ACC112 (cell line): ENCODE measurements at regions not wholly inside any gene's neighbourhood (a gene's known extent, or its start where the extent isn't known, plus 50 kb on each side); places are given as distances from the start of the nearest gene placed in this dataset.
A peak's percentile ranks its signal among the peaks of the same experiment; 100 is the strongest.

Experiments used
- H2AFZ ChIP-seq: fragments of 200-600 bp; sonication (generic); one replicate; pipeline ENCODE4 v1.6.0; 2017; ENCODE audit warnings: antibody characterized with exemption, low read length; ENCODE audit not compliant: unreplicated experiment
- H3K27ac ChIP-seq: fragments of 200-600 bp; sonication (generic); 2 replicates; pipeline ENCODE4 v1.5.1; 2014; ENCODE audit warnings: low read depth, mild to moderate bottlenecking, antibody characterized with exemption, low read length, moderate library complexity
- H3K27me3 ChIP-seq: fragments of 200-600 bp; sonication (generic); 2 replicates; pipeline ENCODE4 v1.6.1; 2014; ENCODE audit warnings: mild to moderate bottlenecking, antibody characterized with exemption, low read length, moderate library complexity, mixed read lengths; ENCODE audit not compliant: insufficient read depth
- H3K36me3 ChIP-seq: fragments of 200-600 bp; sonication (generic); 2 replicates; pipeline ENCODE4 v1.6.1; 2016; ENCODE audit warnings: mild to moderate bottlenecking, antibody characterized with exemption, low read length, moderate library complexity, mixed read lengths; ENCODE audit not compliant: insufficient read depth
- H3K4me1 ChIP-seq: fragments of 200-600 bp; sonication (generic); one replicate; pipeline ENCODE4 v1.6.1; 2016; ENCODE audit warnings: low read length, mixed read lengths; ENCODE audit not compliant: insufficient read depth, unreplicated experiment, control insufficient read depth
- H3K4me3 ChIP-seq: fragments of 200-600 bp; sonication (generic); 2 replicates; pipeline ENCODE4 v1.5.1; 2014; ENCODE audit warnings: mild to moderate bottlenecking, low read depth, low read length
- H3K79me2 ChIP-seq: fragments of 200-600 bp; sonication (generic); one replicate; pipeline ENCODE4 v1.6.0; 2016; ENCODE audit warnings: low read length; ENCODE audit not compliant: control insufficient read depth, unreplicated experiment, insufficient read depth

- Histone ChIP-seq H2AFZ (peak overlapping the region; percentile 52), H3K27me3 (no peaks in the 10 kb centered on the region), H3K36me3 (no peaks in the 10 kb centered on the region), H3K4me1 (peaks cover 53% of the 10 kb centered on the region), H3K79me2 (no peaks in the 10 kb centered on the region), H3K4me3 (no peak overlapping the region; the same call in 1 of the 2 replicates), H3K27ac (peak overlapping the region; percentile 33; the same call in 1 of the 2 replicates)
Observed at GRCh38 chr14:54207075-54207474, 189.7 kb upstream of the CDKN3 start.

- peak overlapping the region; percentile 33; the same call in 1 of the 2 replicates for H3K27ac ChIP-seq
- no peaks in the 10 kb centered on the region for H3K27me3 ChIP-seq
- H2AFZ ChIP-seq = no peak overlapping the region
- H3K4me1 ChIP-seq = peaks cover 59% of the 10 kb centered on the region
- H3K79me2 ChIP-seq = no peaks in the 10 kb centered on the region
- no peaks in the 10 kb centered on the region for H3K36me3 ChIP-seq
- no peak overlapping the region; the same call in 1 of the 2 replicates for H3K4me3 ChIP-seq
Observed at GRCh38 chr14:54207476-54208462, 189.0 kb upstream of the CDKN3 start.

GRCh38 chr14:54208751-54209150, 188.1 kb upstream of the CDKN3 start:
- H3K4me1 ChIP-seq = peaks cover 59% of the 10 kb centered on the region
- no peaks in the 10 kb centered on the region for H3K79me2 ChIP-seq
- no peak overlapping the region for H3K27ac ChIP-seq
- no peak overlapping the region for H3K4me3 ChIP-seq
- H3K27me3 ChIP-seq = no peaks in the 10 kb centered on the region
- H2AFZ ChIP-seq = no peak overlapping the region
- H3K36me3 ChIP-seq = no peaks in the 10 kb centered on the region

GRCh38 chr14:54209511-54210250, 187.1 kb upstream of the CDKN3 start:
- Histone ChIP-seq H3K4me3 (peak overlapping the region; percentile 41; the same call in 1 of the 2 replicates), H3K79me2 (no peaks in the 10 kb centered on the region), H3K36me3 (no peaks in the 10 kb centered on the region), H3K27ac (peak overlapping the region; percentile 95), H3K4me1 (peaks cover 59% of the 10 kb centered on the region), H2AFZ (peak overlapping the region; percentile 74), H3K27me3 (no peaks in the 10 kb centered on the region)

GRCh38 chr14:54211551-54212308, 185.1 kb upstream of the CDKN3 start:
- peak overlapping the region; percentile 95 for H3K27ac ChIP-seq

DNA sequence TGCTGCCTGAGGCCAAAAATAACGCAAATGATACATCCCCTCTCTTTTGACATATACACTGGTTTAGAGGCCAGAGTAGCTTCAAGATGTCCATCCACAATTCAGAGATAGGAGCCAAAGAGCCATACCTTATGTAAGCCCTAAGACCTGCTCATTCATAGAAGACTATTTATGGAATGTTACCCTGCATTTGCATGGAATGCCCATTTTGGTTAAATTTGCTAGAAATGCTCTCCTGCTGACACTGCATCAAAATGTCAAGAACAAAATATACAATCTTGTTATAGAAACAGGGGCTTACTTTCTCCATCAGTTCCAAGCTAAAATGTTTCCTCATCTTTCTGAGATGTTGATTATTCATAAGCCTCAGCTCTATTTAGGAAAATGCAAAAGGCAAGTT, 183.3 kb upstream of the CDKN3 start:
- no peaks in the 10 kb centered on the region for H3K36me3 ChIP-seq
- H3K27ac ChIP-seq = no peak overlapping the region
- H2AFZ ChIP-seq = no peak overlapping the region
- no peaks in the 10 kb centered on the region for H3K79me2 ChIP-seq
- no peak overlapping the region for H3K4me3 ChIP-seq
- no peaks in the 10 kb centered on the region for H3K27me3 ChIP-seq
- H3K4me1 ChIP-seq = peaks cover 36% of the 10 kb centered on the region

More at GRCh38 chr14:54211551-54212308, 185.1 kb upstream of the CDKN3 start:
- peak overlapping the region; percentile 25 for H2AFZ ChIP-seq
- peak overlapping the region; percentile 46 for H3K4me3 ChIP-seq
- no peaks in the 10 kb centered on the region for H3K27me3 ChIP-seq
- no peaks in the 10 kb centered on the region for H3K79me2 ChIP-seq
- H3K36me3 ChIP-seq = no peaks in the 10 kb centered on the region
- peaks cover 53% of the 10 kb centered on the region for H3K4me1 ChIP-seq

- Histone ChIP-seq H3K36me3 (no peaks in the 10 kb centered on the region), H3K4me3 (no peak overlapping the region), H3K27ac (no peak overlapping the region), H2AFZ (no peak overlapping the region), H3K27me3 (peaks cover 7% of the 10 kb centered on the region; the same call in 1 of the 2 replicates), H3K79me2 (no peaks in the 10 kb centered on the region), H3K4me1 (peaks cover 12% of the 10 kb centered on the region)
Observed at GRCh38 chr14:54216827-54217226, 180.0 kb upstream of the CDKN3 start.

DNA sequence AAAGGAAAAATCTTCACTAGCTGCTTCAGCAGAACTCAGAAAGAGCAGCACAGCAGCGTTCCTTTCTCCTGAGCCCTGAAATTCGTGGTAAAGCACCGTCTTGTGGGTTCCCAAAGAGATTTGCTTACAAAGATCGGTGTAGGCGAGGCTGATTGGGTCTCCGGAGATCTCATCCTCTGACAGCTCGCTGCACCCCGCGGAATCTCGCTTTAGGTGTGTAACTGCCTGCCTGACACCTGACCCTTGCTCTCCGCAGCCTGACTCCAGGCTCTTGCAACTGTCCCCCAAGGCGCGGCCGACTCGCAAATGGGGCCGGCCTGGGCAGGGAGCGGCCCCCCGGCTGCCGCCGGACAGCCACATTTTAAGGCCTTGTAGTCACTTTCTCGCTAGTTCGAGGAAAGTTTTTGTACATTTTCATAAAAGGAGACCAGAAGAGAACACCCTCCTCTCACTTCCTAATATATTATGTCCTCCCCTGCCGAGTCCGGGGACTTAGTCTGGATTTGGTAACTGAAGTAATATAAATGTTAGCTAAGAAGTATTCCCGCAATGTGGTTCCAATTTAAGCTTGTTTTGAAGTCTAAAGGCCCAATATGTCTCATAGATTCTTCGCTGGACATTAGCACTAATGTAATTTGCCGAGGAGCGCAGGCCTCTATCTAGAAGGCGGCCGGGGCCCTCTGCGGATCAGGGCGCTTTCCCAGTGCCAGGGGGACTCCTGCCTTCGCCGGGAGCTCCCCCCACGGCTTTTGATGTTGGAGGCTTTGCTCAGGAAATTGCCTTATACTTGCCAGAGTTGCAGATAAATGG, 177.3 kb upstream of the CDKN3 start:
- peak overlapping the region; percentile 68 for H2AFZ ChIP-seq
- peak overlapping the region; percentile 72; the same call in 1 of the 2 replicates for H3K4me3 ChIP-seq

DNA sequence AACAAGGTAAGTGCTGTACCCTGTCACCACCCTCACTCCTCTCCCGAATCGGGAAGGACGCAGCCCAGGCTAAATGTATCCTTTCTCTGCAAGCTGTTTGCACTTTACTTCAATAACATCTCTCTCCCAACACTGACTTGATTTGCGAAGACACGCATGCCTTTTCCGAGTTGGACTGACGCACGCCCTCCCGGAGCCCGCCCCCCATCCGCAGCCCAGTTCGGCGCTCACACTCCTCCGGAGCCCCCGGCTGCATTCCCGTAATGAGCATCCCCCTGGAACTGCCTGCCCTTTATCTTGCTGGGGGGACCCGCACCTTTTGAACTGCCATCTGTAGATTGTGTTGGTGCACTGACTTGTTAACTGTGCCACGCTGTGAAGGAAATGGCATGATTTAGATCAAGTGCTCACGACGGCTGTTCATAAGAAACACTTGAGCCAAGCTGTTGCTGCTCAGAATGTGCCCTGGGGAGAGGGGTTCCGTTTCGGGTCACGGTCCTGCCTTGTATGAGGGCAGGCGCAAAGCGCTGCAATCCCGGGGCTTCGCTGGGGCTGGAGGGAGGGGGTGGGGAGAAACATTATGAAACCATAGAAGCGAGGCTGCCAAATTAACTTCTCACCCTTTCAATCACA, 176.6 kb upstream of the CDKN3 start:
- H3K36me3 ChIP-seq = no peaks in the 10 kb centered on the region
- H2AFZ ChIP-seq = peak overlapping the region; percentile 68
- peaks cover 5% of the 10 kb centered on the region for H3K4me1 ChIP-seq
- H3K27ac ChIP-seq = no peak overlapping the region
- peak overlapping the region; percentile 72 for H3K4me3 ChIP-seq
- H3K27me3 ChIP-seq = peaks cover 7% of the 10 kb centered on the region; the same call in 1 of the 2 replicates
- H3K79me2 ChIP-seq = no peaks in the 10 kb centered on the region

More for the DNA sequence above, 177.3 kb upstream of the CDKN3 start:
- H3K79me2 ChIP-seq = no peaks in the 10 kb centered on the region
- H3K4me1 ChIP-seq = peaks cover 5% of the 10 kb centered on the region
- no peaks in the 10 kb centered on the region for H3K36me3 ChIP-seq
- H3K27ac ChIP-seq = no peak overlapping the region
- peaks cover 7% of the 10 kb centered on the region; the same call in 1 of the 2 replicates for H3K27me3 ChIP-seq
